NCI-H1694 (cell line): ENCODE measurements at regions not wholly inside any gene's neighbourhood (a gene's known extent, or its start where the extent isn't known, plus 50 kb on each side); places are given as distances from the start of the nearest gene placed in this dataset.

ENCODE experiments used
- DNase-seq: peaks from one replicate; lab custom pipeline; 2025; lab: John Stamatoyannopoulos, UW

- DNase-seq: no peak
Observed at GRCh38 chr3:193991666-193992424, 144.1 kb upstream of the HES1 start.

DNA sequence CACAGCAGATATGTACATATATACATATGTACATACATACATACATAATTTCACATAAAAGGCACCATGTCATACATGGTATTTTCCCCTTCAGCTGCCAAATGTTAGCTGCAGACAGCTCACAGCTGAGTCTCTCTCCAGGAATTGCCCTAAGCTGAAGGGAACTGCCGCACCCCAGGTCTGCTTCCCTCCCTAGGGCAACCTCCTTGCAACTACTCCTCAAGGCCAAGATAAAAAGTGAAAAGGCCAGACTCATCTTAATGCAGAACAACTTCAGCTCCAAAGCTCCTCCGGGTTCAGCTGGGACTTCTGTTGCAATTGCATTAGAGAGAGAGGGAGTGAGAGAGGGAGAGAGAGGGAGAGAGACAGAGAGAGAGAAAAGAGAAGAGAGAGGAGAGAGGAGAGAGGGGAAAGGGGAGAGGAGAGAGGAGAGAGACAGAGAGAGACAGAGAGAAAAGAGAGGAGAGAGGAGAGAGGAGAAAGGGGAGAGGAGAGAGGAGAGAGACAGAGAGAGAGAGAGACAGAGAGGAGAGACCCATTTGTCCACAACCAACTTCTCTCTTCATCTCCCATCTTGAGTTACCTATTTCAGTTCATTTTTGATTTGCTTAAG is 143.4 kb upstream of the HES1 start:
- DNase-seq: no peak

DNA sequence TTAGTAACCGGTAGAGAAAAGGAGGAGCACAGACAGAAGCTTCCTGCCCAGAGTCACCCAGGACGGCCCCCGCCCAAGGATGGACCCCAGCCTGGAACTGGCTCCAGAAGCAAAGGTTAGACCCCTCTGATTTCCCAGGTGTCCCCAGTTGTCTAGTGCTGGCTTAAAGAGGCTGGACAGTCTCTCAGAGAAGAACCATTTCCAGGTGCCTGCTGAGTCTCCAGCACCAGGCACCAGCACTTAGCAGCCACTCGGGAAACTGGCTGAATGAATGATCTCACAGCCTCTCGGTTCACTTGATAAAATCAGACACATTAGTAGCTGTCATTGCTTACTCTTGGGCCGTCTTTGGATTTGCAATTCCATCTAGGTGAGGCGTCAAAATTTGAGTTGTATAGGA is 139.7 kb upstream of the HES1 start:
- DNase-seq: no peak

DNA sequence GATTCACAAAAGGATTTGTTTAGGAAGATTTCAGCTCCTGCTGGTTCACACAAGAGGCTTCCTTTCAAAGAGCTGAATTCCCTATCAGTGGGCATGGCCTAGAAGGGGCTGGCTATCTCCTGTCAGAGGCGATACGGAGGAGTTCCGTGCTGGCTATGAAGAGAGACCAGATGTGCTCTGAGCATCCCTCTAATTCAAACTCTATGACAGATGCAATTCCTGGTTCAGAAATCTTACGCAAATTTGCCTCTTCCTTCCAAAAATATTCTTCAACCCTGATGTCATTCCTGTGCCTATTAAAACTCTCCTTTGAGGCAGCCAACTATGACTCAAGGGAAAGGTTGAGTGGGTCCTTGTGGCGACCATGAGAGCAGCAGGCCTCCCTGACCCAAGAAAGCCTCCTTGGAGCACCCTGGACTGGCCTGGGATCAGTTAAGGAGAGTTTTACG is 139.3 kb upstream of the HES1 start:
- no peak for DNase-seq

- DNase-seq: no peak
Observed at GRCh38 chr3:193997228-193998122, 138.5 kb upstream of the HES1 start.

GRCh38 chr3:193998123-193998448 is 137.9 kb upstream of the HES1 start:
- no peak for DNase-seq

DNA sequence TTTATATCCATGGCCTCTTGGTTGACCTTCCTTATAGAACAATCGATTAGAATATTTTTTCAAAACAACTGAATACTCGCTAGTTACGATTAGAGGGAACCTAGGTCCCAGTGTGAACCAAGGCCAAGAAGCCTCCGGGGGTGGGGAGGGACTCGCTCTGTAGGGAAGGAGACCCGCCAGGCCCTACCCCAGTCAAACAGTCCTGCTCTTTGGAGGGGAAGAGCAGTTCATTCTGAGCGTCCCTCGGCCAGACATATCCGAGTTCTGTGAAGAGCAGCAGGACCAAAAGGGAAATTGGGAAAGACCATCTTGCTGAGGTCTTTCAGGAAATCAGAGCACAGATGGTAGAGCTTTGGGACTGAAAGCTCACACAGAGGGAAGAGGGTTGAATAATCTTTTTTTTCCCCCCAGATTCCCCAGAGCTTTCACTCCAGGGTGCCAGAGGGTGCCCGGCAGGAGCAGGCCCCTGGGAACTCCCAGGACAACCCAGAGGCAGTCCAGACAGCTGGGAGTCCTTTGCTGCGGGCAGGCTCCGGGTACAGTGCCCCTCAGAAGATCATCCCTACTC is 137.2 kb upstream of the HES1 start:
- DNase-seq: no peak

GRCh38 chr3:194000100-194000499 is 135.8 kb upstream of the HES1 start:
- no peak for DNase-seq

GRCh38 chr3:194000712-194001111 is 135.2 kb upstream of the HES1 start:
- DNase-seq: no peak

- DNase-seq: no peak
Observed at GRCh38 chr3:194001728-194002459, 134.1 kb upstream of the HES1 start.

- no peak for DNase-seq
Observed at GRCh38 chr3:194003114-194004057, 132.6 kb upstream of the HES1 start.

GRCh38 chr3:194005930-194006501 is 129.9 kb upstream of the HES1 start:
- no peak for DNase-seq

DNA sequence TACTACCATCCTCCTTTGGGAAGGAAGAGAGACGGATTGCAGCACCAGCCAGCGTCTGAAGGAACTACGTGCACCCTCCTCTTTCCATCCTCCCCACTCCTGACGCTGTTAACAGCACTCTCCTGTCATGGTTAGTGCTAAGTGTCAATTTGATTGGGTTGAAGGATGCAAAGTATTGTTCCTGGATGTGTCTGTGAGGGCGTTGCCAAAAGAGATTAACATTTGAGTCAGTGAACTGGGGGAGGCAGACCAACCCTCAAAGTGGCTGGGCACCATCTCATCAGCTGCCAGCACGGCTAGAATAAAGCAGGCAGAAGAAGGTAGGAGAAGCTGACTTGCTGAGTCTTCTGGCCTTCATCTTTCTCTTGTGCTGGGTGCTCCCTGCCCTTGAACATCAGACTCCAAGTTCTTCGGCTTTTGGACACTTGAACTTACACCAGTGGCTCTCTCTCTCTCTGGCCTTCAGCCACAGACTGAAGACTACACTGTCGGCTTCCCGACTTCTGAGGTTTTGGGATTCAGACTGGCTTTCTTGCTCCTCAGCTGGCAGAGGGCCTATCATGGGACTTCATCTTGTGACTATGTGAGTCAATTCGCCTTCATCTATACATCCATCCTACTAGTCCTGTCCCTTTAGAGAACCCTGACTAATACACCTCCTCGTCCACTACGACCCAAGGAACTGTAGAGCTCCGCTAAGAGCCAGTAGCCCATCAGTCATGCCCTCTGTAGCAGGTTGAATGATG is 128.2 kb upstream of the HES1 start:
- no peak for DNase-seq

- DNase-seq: no peak
Observed at GRCh38 chr3:194009019-194009418, 126.9 kb upstream of the HES1 start.

DNA sequence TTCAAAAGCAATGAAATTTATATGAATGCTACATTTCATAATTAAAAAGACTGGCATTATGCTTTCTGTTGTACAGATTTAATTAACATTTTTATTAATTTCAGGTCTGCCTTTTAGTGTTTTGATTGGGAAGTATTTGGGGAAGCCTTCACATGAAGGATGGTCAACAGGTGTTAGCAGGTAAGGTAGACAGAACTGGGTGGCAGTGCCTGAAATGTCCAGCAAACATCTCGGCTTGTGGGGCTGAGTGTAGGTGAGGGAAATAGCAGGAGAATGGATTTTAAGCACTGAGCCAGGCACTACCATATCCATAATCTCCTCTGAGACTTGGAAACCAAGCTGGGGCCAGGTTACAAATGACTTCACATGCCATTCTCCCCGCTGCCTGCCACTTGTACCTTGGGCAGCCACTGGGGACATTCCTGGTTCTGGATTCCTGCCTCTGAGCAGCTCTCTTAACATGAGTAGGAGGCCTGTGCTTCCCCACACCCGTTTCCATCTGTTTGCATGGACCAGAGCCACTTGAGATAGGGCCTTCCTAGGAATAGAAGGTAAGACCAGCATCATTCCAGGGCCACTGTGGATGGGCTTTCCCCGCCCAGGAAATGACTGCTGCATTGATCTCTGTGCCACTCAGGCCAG is 125.9 kb upstream of the HES1 start:
- peak; percentile 25 for DNase-seq

GRCh38 chr3:194011807-194012206 is 124.1 kb upstream of the HES1 start:
- DNase-seq: no peak

GRCh38 chr3:194013928-194014327 is 122.0 kb upstream of the HES1 start:
- no peak for DNase-seq

GRCh38 chr3:194014756-194015155 is 121.2 kb upstream of the HES1 start:
- DNase-seq: no peak
